Stimulated activated CD4-positive, alpha-beta T cell treated with anti-CD3 and anti-CD28 coated beads, Interleukin-15, amount 100 ng/mL, for 48 hours (primary cell): ENCODE measurements at regions not wholly inside any gene's neighbourhood (a gene's known extent, or its start where the extent isn't known, plus 50 kb on each side); places are given as distances from the start of the nearest gene placed in this dataset.
"Not testable (repeated sequence)": the region's sequence is repeated elsewhere in the genome, so short reads cannot be mapped to it uniquely, and the experiment has no call there.

Experiments used
- DNase-seq, 2 donors: peaks; one replicate each; pipeline ENCODE4 v3.0.0-alpha.2; 2020; ENCODE audit warnings: low read depth in 2 of 2

- DNase-seq, result not testable (repeated sequence)
Observed at GRCh38 chr3:29031175-29031574, 249.7 kb upstream of the RBMS3 start.

DNA sequence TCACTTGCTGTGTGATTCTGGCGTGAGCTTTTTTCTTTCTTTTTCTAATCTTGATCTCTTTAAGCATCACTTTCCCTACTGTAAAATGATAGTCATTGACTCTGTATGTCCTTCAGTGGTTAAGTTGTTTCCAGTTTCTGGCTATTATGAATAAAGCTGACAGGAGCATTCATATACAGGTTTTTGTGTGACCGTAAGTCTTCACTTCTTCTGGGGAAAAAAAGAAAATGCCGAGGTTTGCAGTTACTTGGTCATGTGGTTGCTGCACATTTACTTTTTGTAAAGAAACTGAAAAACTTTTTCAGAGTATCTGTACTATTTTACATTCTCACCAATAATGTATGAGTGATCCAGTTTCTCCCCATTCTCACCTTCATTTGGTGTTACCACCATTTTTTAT, 247.4 kb upstream of the RBMS3 start:
- DNase-seq, result no peak

DNA sequence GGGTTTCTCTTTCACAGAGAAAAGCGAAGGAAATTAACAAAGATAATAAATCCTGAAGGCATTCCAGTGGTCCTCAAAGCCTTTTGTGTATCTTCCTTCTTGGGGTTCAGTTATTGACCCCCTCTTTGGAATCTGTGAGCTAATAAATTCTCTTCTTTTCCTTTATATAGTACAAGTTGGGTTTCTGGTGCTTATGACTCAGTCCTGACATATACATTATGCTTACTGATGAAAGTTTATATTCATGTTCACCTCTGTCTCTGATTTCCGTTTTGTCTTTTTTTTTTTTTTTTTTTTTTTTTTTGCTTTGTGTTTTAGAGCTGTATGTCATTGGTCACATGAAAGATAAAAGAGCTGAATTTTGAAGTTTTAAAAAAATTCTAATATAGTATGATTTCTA, 230.7 kb upstream of the RBMS3 start:
- no peak for DNase-seq

- DNase-seq, result no peak
Observed at GRCh38 chr3:29057326-29057725, 223.5 kb upstream of the RBMS3 start.

DNA sequence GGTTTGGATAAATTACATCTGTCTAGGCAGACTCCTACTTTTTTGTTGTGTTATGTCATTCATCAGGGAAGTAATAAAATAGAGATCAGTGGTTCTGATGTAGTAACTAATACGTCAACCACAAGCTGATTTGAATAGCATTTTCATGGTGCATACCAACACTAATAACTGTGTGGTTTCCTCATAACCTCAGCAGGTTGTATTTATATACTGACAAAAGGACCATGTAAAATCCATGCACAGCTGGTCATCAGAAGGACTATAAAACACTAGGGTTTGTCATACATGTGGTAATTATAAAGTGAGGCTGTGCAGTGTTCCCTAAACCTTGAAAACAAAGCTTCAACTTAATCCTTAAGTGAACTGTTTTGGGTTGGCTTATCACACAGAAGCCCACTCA, 216.8 kb upstream of the RBMS3 start:
- no peak for DNase-seq

GRCh38 chr3:29065211-29065785, 215.6 kb upstream of the RBMS3 start:
- DNase-seq, result no peak

GRCh38 chr3:29067007-29067406, 213.9 kb upstream of the RBMS3 start:
- DNase-seq, result no peak

GRCh38 chr3:29070959-29071634, 209.8 kb upstream of the RBMS3 start:
- no peak for DNase-seq

GRCh38 chr3:29072611-29073010, 208.3 kb upstream of the RBMS3 start:
- no peak for DNase-seq

DNA sequence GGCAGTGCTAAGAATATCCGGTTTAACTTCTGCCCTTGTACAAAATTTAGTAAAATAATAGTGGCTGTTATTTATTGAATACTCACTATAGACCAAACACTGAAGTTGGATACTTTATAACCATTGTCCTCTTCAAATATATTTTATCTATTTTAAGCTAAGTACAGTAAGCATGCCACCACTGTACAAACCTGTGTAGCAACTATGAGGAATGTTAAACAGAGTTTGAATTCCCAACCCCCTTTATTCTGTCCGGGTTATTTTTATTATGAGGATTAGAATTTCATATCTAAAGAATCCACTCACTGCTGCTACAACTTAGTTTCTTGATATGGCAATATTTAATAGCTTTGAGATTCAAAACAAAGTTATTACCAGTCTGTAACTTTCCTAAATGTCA, 203.5 kb upstream of the RBMS3 start:
- DNase-seq, result no peak

DNA sequence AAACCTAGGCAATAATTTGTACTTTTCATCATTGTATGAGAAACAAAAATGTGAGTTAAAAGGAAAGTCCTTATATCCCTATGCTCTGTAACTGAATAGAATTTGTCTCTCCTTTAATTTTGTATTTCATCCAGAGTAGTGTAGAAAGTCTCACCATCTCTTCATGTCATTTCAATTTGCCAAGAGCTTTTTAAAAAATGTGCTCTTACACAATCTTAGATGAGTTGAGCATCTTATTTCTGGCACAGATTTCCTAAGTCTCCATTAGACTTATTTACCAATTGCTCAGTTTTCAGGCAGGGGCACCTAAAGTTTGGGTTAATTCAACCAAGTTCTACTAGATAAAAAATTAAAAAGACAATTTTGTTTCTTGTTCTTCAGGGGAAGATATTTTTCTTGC, 201.5 kb upstream of the RBMS3 start:
- no peak for DNase-seq

- no peak for DNase-seq
Observed at GRCh38 chr3:29080967-29081366, 199.9 kb upstream of the RBMS3 start.

- no peak for DNase-seq
Observed at GRCh38 chr3:29083081-29083480, 197.8 kb upstream of the RBMS3 start.

DNA sequence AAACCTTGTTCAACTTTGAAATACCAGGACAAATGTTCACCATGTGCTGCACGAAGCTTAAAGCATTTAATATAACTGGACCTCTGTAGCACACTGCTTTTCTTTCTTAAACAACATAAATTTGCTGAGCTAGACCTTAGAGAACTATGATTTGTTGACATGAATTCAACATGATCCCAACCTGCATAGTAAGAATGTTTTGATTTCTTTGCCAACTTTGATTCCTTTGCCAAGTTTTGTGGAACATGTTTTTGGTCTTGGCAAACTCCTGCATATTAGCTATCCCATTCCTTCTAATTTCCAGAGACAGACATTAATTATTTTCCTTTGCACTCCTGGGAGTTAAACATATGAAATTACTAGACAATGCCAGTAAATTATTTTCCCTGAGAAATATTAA, 197.2 kb upstream of the RBMS3 start:
- no peak for DNase-seq

DNA sequence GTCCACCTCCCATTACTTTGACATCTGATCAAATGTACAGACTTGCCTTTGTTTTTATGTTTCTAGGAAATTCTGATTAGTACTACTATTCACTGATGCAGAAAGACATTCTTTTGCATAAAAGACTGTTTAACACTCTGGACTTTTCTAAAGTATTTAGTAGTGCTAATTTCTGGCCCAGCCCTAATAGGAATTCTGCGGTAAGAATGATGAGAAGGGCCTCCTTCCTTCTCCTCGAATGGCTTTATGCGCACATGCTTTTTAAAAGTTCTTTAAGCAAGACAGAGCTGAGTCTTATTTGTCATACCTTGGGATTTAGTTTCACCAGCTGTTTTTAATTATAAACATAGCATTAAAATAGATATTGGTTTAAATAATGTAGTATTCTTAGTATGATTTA, 192.3 kb upstream of the RBMS3 start:
- no peak for DNase-seq

- DNase-seq, result no peak
Observed at GRCh38 chr3:29090912-29091597, 189.8 kb upstream of the RBMS3 start.

- no peak for DNase-seq
Observed at GRCh38 chr3:29091599-29092189, 189.2 kb upstream of the RBMS3 start.

- DNase-seq, result no peak
Observed at GRCh38 chr3:29092348-29092747, 188.5 kb upstream of the RBMS3 start.

- DNase-seq, result no peak
Observed at GRCh38 chr3:29099296-29099695, 181.6 kb upstream of the RBMS3 start.

GRCh38 chr3:29099775-29100174, 181.1 kb upstream of the RBMS3 start:
- DNase-seq, result no peak

GRCh38 chr3:29100292-29100691, 180.6 kb upstream of the RBMS3 start:
- DNase-seq, result no peak

DNA sequence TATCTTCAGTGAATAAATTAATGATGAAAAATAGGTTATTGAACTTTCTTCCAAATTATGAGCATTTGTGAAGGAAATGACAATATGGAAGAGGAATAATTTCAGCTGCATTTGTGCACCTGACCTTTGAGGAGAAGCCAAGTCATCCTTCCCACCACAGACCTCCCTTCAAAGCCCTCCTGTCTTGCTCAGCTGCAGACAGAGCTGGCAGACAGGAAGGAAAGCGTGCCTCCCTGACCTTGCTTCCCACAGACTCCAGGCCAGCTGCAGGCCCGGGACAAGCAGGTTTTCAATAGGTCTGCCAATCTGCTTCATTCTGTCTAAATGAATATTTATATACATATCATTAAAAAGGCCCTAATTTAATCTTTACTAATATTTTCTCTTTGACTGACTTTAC, 152.9 kb upstream of the RBMS3 start:
- no peak for DNase-seq

DNA sequence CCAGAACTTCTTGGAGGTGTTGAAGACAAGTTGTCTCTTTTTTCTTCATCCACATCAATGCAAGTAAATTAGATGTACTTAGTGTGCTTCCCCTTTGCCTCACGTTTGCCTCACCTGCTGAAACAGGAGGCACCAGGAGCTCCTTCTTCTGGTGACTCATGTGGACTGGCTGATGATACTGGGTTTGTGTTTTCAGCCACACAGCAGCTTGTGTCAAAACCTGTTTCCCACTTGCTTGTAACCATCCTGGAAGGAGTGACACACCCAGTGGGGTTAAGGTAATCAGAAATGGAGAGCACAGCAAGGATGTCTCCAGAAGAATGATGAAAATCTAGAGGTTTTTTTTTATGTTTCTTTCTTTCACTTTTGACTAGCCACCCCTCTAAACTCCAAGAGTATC, 143.3 kb upstream of the RBMS3 start:
- peak; percentile 1 to 5 for DNase-seq
